Endothelial cell of umbilical vein (primary cell): ENCODE measurements at regions not wholly inside any gene's neighbourhood (a gene's known extent, or its start where the extent isn't known, plus 50 kb on each side); places are given as distances from the start of the nearest gene placed in this dataset.

ENCODE experiments used
- BruUV-seq: library from RNA; stranded (reverse); fragments of 400-500 nt; replicated peaks from 2 replicates; lab custom pipeline; 2021; lab: Mats Ljungman, UMichigan
- CTCF ChIA-PET: fragments of 300-600, 350-600 bp; sonication (Branson Sonifier 250); formaldehyde crosslinking; loops from one replicate; lab custom pipeline; 2021; ENCODE audit warnings: antibody characterized with exemption, inconsistent platforms; lab: Charles Lee
- POLR2A ChIA-PET: fragments of 300-600, 350-600 bp; sonication (Branson Sonifier 250); formaldehyde crosslinking; loops from one replicate; lab custom pipeline; 2021; ENCODE audit warnings: antibody characterized with exemption, inconsistent platforms; lab: Charles Lee
- DNase-seq: peaks from one replicate; pipeline ENCODE4 v3.0.0-alpha.2; 2011; ENCODE audit warnings: low read depth, low spot score
- FAIRE-seq: peaks from 2 replicates; lab custom pipeline; 2011; peaks lifted over from hg19 to GRCh38; lab: Jason Lieb, UNC
- H2AFZ ChIP-seq: 2 replicates; pipeline ENCODE4 v1.6.0; 2012; ENCODE audit warnings: low read depth, low read length, control low read depth, inconsistent platforms
- H3K27ac ChIP-seq: 2 replicates; pipeline ENCODE4 v1.5.1; 2011; ENCODE audit warnings: low read depth, mild to moderate bottlenecking, control low read depth, low read length, moderate library complexity; ENCODE audit not compliant: insufficient read depth
- H3K27me3 ChIP-seq, 2 experiments: 2 replicates each; pipeline versions ENCODE4 v1.6.0 to v1.6.1; 2011; ENCODE audit warnings: low read length in 2 of 2, mixed read lengths in 1 of 2; ENCODE audit not compliant: control insufficient read depth in 2 of 2, insufficient read depth in 2 of 2
- H3K36me3 ChIP-seq, 2 experiments: 2 replicates in 1 of 2; 3 replicates in 1 of 2; pipeline ENCODE4 v1.5.1; 2011; ENCODE audit warnings: low read length in 2 of 2, mild to moderate bottlenecking in 1 of 2, moderate library complexity in 1 of 2; ENCODE audit not compliant: control insufficient read depth in 2 of 2, insufficient read depth in 2 of 2; ENCODE audit errors: extremely low read depth in 1 of 2
- H3K4me1 ChIP-seq: 3 replicates; pipeline ENCODE4 v1.5.1; 2011; ENCODE audit warnings: mild to moderate bottlenecking, low read length; ENCODE audit not compliant: control insufficient read depth, insufficient read depth; ENCODE audit errors: extremely low read depth
- H3K4me2 ChIP-seq: 2 replicates; pipeline ENCODE4 v1.6.1; 2011; ENCODE audit warnings: low read length, control low read depth, mixed read lengths; ENCODE audit not compliant: insufficient read depth
- H3K4me3 ChIP-seq, 3 experiments: fragments of 200-600 bp in 1 of 3; sonication (generic), shearing (Covaris generic) in 1 of 3; replicated peaks in 1 of 3; 2 replicates each; pipeline ENCODE4 v1.5.1; 2011 to 2016; ENCODE audit warnings: control low read depth in 3 of 3, low read length in 3 of 3, mild to moderate bottlenecking in 2 of 3, inconsistent platforms in 1 of 3, low read depth in 1 of 3, moderate library complexity in 1 of 3; ENCODE audit not compliant: insufficient read depth in 1 of 3
- H3K79me2 ChIP-seq: 2 replicates; pipeline ENCODE4 v1.6.0; 2012; ENCODE audit warnings: low read length, inconsistent platforms; ENCODE audit not compliant: control insufficient read depth, insufficient read depth
- H3K9ac ChIP-seq: replicated peaks from 2 replicates; pipeline ENCODE3; 2011; ENCODE audit warnings: low read length, control low read depth; ENCODE audit not compliant: insufficient read depth; ENCODE audit errors: extremely low read depth
- H3K9me1 ChIP-seq: replicated peaks from 3 replicates; pipeline ENCODE4 v1.6.0; 2011; ENCODE audit warnings: mild to moderate bottlenecking, low read length; ENCODE audit not compliant: control insufficient read depth, insufficient read depth; ENCODE audit errors: extremely low read depth
- H3K9me3 ChIP-seq: replicated peaks from 2 replicates; pipeline ENCODE4 v1.5.1; 2012; ENCODE audit warnings: low read length, inconsistent platforms; ENCODE audit not compliant: control insufficient read depth, insufficient read depth
- H4K20me1 ChIP-seq: replicated peaks from 2 replicates; pipeline ENCODE3; 2011; ENCODE audit warnings: mild to moderate bottlenecking, low read length; ENCODE audit not compliant: control insufficient read depth, insufficient read depth; ENCODE audit errors: extremely low read depth
- CTCF ChIP-seq, 2 donors: IDR thresholded peaks; 1 replicate in 1 of 2; 2 replicates in 1 of 2; pipeline ENCODE4 v1.5.1; 2011; ENCODE audit warnings: low read length in 2 of 2, mild to moderate bottlenecking in 2 of 2, moderate library complexity in 2 of 2, control low read depth in 1 of 2, inconsistent platforms in 1 of 2, low read depth in 1 of 2; ENCODE audit not compliant: insufficient read depth in 1 of 2; ENCODE audit errors: extremely low read depth in 1 of 2
- FOS ChIP-seq: IDR thresholded peaks from 2 replicates; pipeline ENCODE4 v1.6.1; 2011; ENCODE audit warnings: mild to moderate bottlenecking, low read length, moderate library complexity, borderline replicate concordance; ENCODE audit not compliant: insufficient read depth
- GATA2 ChIP-seq: IDR thresholded peaks from 2 replicates; pipeline ENCODE4 v1.7.0; 2011; ENCODE audit warnings: low read depth, mild to moderate bottlenecking, moderate library complexity, mixed read lengths, low read length; ENCODE audit not compliant: insufficient read length, insufficient read depth
- JUN ChIP-seq: IDR thresholded peaks from 2 replicates; pipeline ENCODE4 v1.6.1; 2011; ENCODE audit warnings: borderline replicate concordance, low read depth; ENCODE audit not compliant: insufficient read length, insufficient read depth
- POLR2AphosphoS5 ChIP-seq: IDR thresholded peaks from 2 replicates; pipeline ENCODE4 v1.6.1; 2012; ENCODE audit warnings: low read depth, mild to moderate bottlenecking, control low read depth, low read length, moderate library complexity; ENCODE audit not compliant: insufficient read depth
- dilution Hi-C: fragments of 300-500 bp; cut with MboI; formaldehyde crosslinking; loops from one replicate; pipeline ENCODE4 v1.15.0; 2019; ENCODE audit warnings: low sequenced_read_pairs; ENCODE audit not compliant: extremely low pct_ligation_motif_present
- intact Hi-C: fragments of 100-400 bp; cut with micrococcal nuclease; formaldehyde crosslinking; loops from one replicate; pipeline ENCODE4 v1.10.0; 2022

DNA sequence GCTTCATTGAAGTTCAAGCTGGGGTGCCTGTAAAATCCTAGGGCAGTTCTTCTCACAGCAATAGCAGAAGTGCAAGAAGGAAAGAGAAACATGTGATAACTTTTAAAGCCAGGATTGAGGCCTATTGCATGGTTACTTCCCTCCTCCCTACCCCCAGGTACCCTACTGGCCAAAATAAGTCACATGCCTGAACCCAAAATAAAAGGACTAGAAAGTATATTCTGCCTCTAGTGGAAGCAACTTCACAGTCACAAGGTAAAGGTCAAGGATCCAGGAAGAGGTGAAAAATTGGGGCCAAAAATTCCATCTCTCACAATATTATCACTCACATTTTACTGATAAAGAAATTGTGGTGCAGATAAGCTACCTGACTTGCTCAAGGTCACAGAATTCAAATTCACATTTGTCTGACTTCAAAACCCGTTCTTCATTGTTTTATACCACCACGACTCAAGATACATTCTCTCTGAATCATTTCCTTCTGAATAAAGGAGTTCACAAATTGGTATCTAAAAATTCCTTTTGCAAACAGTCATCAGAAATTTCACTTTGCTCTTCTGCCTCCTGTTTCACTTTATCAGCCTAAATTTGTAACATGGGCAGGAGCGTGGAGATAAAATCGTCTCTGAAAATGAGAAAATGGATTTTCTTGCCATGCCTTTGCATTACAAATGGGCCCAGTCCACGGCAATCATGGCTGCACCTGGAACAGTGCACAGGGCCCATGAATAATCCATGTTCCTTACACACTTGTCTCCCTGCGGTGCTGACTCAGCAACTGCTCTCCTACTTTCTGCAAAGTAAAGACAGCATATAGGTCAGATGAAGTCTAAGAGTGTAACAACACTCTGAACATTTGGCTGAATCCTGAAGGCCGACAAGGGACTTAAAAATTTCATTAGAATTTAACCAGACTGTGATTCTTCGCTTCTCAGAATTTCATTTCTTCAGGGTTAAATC, 485.3 kb upstream of the NFIA start:
- TF ChIP-seq POLR2AphosphoS5 (no peak), JUN (peak; percentile 39), CTCF (IDR thresholded peaks at IDR 0.05; ENCODE audit: extremely low read depth in 1 of 2, insufficient read depth in 1 of 2, low read depth in 1 of 2, low read length in 2 of 2) (peak in 1 of 2 donors; percentile 3), FOS (peak; percentile 74), GATA2 (peak; percentile 92)
- dilution Hi-C loops = no loop called here
- H3K9ac ChIP-seq = no peak overlapping the region

More for the DNA sequence above, 485.3 kb upstream of the NFIA start:
- no TSS peak for BruUV-seq
- H3K4me3 ChIP-seq = no peak overlapping the region
- DNase-seq (peak; percentile 57), FAIRE-seq (no peak)
- H3K27ac ChIP-seq = peak overlapping the region; percentile 61
- no peaks in the 10 kb centered on the region for H3K79me2 ChIP-seq
- peak overlapping the region; percentile 58 for H3K4me2 ChIP-seq
- no peaks in the 10 kb centered on the region for H3K36me3 ChIP-seq
- H2AFZ ChIP-seq = peak overlapping the region; percentile 3
- H3K9me3 ChIP-seq = no peaks in the 10 kb centered on the region
- no peaks in the 10 kb centered on the region for H3K27me3 ChIP-seq
- intact Hi-C loops = loop anchor here (1.0 to 5.0 kb wide), 4 partner anchors 23 to 165 kb away; no protein-coding TSS in a partner anchor
- no peaks in the 10 kb centered on the region for H3K9me1 ChIP-seq
- ChIA-PET CTCF (interaction anchor here (0.7 to 2.3 kb wide), 11 partner anchors 12 to 315 kb away, joined by 3 to 11 read pairs (median 3); no protein-coding TSS in a partner anchor), POLR2A (interaction anchor here (0.8 kb wide), 1 partner anchor 20 kb away, joined by 3 read pairs; no protein-coding TSS in a partner anchor)
- peaks cover 22% of the 10 kb centered on the region for H3K4me1 ChIP-seq
- H4K20me1 ChIP-seq = no peaks in the 10 kb centered on the region
